ENCODE measurements at regions not wholly inside any gene's neighbourhood (a gene's known extent, or its start where the extent isn't known, plus 50 kb on each side); places are given as distances from the start of the nearest gene placed in this dataset.

- no peaks in the 10 kb centered on the region for H3K36me3 ChIP-seq (ENCODE audit: low read depth)
- no peak overlapping the region for H3K9ac ChIP-seq
- H3F3A ChIP-seq (ENCODE audit: insufficient read depth): no peaks in the 10 kb centered on the region
- no peak overlapping the region for H3K4me3 ChIP-seq
- H3K27me3 ChIP-seq (replicated peaks; ENCODE audit: insufficient read depth): no peaks in the 10 kb centered on the region
- no peaks in the 10 kb centered on the region for H4K20me1 ChIP-seq (ENCODE audit: insufficient read depth)
- TF ChIP-seq EZH2phosphoT487 (IDR thresholded peaks at IDR 0.05; ENCODE audit: insufficient read depth, low read depth): no peak
- TF ChIP-seq EZH2 (IDR thresholded peaks at IDR 0.05; ENCODE audit: insufficient read depth, poor library complexity, severe bottlenecking): no peak
- no peaks in the 10 kb centered on the region for H3K9me2 ChIP-seq (ENCODE audit: insufficient read depth)
- no peak overlapping the region for H2AFZ ChIP-seq
- in situ Hi-C loops (cut with MboI): no loop called here
- no peaks in the 10 kb centered on the region for H3K4me1 ChIP-seq (ENCODE audit: insufficient read depth)
- no peaks in the 10 kb centered on the region for H3K9me3 ChIP-seq (ENCODE audit: low read depth)
- H3K4me2 ChIP-seq (ENCODE audit: unreplicated experiment): no peak overlapping the region
- H3K79me2 ChIP-seq (ENCODE audit: insufficient read depth): no peaks in the 10 kb centered on the region
- WGBS, 2 experiments (ENCODE audit: low coverage in 1 of 2, low lambda C conversion rate in 2 of 2, missing lambda C conversion rate in 2 of 2): 40 to 46% methylated on average over 3 of the region's 3 CpGs
- DNase-seq: no peak
- H3K27ac ChIP-seq: no peak overlapping the region
These were observed 353.9 kb upstream of the RARB start for GRCh38 chr3:25074149-25074548.

- Histone ChIP-seq H3K4me1 (ENCODE audit: insufficient read depth) (no peaks in the 10 kb centered on the region), H3F3A (ENCODE audit: insufficient read depth) (no peaks in the 10 kb centered on the region), H3K79me2 (ENCODE audit: insufficient read depth) (no peaks in the 10 kb centered on the region), H3K4me2 (ENCODE audit: unreplicated experiment) (no peak overlapping the region), H3K9me3 (ENCODE audit: low read depth) (no peaks in the 10 kb centered on the region), H3K27ac (no peak overlapping the region), H3K9me2 (ENCODE audit: insufficient read depth) (no peaks in the 10 kb centered on the region), H3K4me3 (no peak overlapping the region), H4K20me1 (ENCODE audit: insufficient read depth) (no peaks in the 10 kb centered on the region), H3K36me3 (ENCODE audit: low read depth) (no peaks in the 10 kb centered on the region), H2AFZ (no peak overlapping the region), H3K9ac (no peak overlapping the region), H3K27me3 (replicated peaks; ENCODE audit: insufficient read depth) (no peaks in the 10 kb centered on the region)
- TF ChIP-seq EZH2phosphoT487 (IDR thresholded peaks at IDR 0.05; ENCODE audit: insufficient read depth, low read depth) (no peak), EZH2 (IDR thresholded peaks at IDR 0.05; ENCODE audit: insufficient read depth, poor library complexity, severe bottlenecking) (no peak)
- WGBS, 2 experiments (ENCODE audit: low coverage in 1 of 2, low lambda C conversion rate in 2 of 2, missing lambda C conversion rate in 2 of 2): 36 to 43% methylated on average over 1 of the region's 1 CpG
- no peak for DNase-seq
- in situ Hi-C loops (cut with MboI): no loop called here
These were observed 347.6 kb upstream of the RARB start for GRCh38 chr3:25080461-25080860.

- Histone ChIP-seq H3K4me3 (no peak overlapping the region), H4K20me1 (ENCODE audit: insufficient read depth) (no peaks in the 10 kb centered on the region), H2AFZ (no peak overlapping the region), H3F3A (ENCODE audit: insufficient read depth) (no peaks in the 10 kb centered on the region), H3K27me3 (replicated peaks; ENCODE audit: insufficient read depth) (no peaks in the 10 kb centered on the region), H3K4me2 (ENCODE audit: unreplicated experiment) (no peak overlapping the region), H3K4me1 (ENCODE audit: insufficient read depth) (no peaks in the 10 kb centered on the region), H3K9me3 (ENCODE audit: low read depth) (no peaks in the 10 kb centered on the region), H3K36me3 (ENCODE audit: low read depth) (no peaks in the 10 kb centered on the region), H3K79me2 (ENCODE audit: insufficient read depth) (no peaks in the 10 kb centered on the region), H3K27ac (no peak overlapping the region), H3K9ac (no peak overlapping the region), H3K9me2 (ENCODE audit: insufficient read depth) (no peaks in the 10 kb centered on the region)
- 21 to 25% methylated on average over 1 of the region's 1 CpG for WGBS, 2 experiments (ENCODE audit: low coverage in 1 of 2, low lambda C conversion rate in 2 of 2, missing lambda C conversion rate in 2 of 2)
- DNase-seq: no peak
- in situ Hi-C loops (cut with MboI): no loop called here
- TF ChIP-seq EZH2 (IDR thresholded peaks at IDR 0.05; ENCODE audit: insufficient read depth, poor library complexity, severe bottlenecking) (no peak), EZH2phosphoT487 (IDR thresholded peaks at IDR 0.05; ENCODE audit: insufficient read depth, low read depth) (no peak)
These were observed 344.0 kb upstream of the RARB start for GRCh38 chr3:25084016-25084415.

- TF ChIP-seq EZH2phosphoT487 (IDR thresholded peaks at IDR 0.05; ENCODE audit: insufficient read depth, low read depth) (no peak), EZH2 (IDR thresholded peaks at IDR 0.05; ENCODE audit: insufficient read depth, poor library complexity, severe bottlenecking) (no peak)
- Histone ChIP-seq H3K4me1 (ENCODE audit: insufficient read depth) (no peaks in the 10 kb centered on the region), H3K36me3 (ENCODE audit: low read depth) (no peaks in the 10 kb centered on the region), H3K27ac (no peak overlapping the region), H3K27me3 (replicated peaks; ENCODE audit: insufficient read depth) (no peaks in the 10 kb centered on the region), H3K9me3 (ENCODE audit: low read depth) (no peaks in the 10 kb centered on the region), H3K9me2 (ENCODE audit: insufficient read depth) (no peaks in the 10 kb centered on the region), H4K20me1 (ENCODE audit: insufficient read depth) (no peaks in the 10 kb centered on the region), H3K4me3 (no peak overlapping the region), H3K79me2 (ENCODE audit: insufficient read depth) (no peaks in the 10 kb centered on the region), H2AFZ (no peak overlapping the region), H3K9ac (no peak overlapping the region), H3F3A (ENCODE audit: insufficient read depth) (no peaks in the 10 kb centered on the region), H3K4me2 (ENCODE audit: unreplicated experiment) (no peak overlapping the region)
- in situ Hi-C loops (cut with MboI): no loop called here
- 24 to 25% methylated on average over 3 of the region's 3 CpGs for WGBS, 2 experiments (ENCODE audit: low coverage in 1 of 2, low lambda C conversion rate in 2 of 2, missing lambda C conversion rate in 2 of 2)
- DNase-seq: no peak
These were observed 341.3 kb upstream of the RARB start for GRCh38 chr3:25086721-25087120.

GRCh38 chr3:25088284-25088683 lies 339.8 kb upstream of the RARB start:
- H3K4me2 ChIP-seq (ENCODE audit: unreplicated experiment): no peak overlapping the region
- in situ Hi-C loops (cut with MboI): no loop called here
- no peaks in the 10 kb centered on the region for H3K36me3 ChIP-seq (ENCODE audit: low read depth)
- no peak overlapping the region for H3K4me3 ChIP-seq
- no peaks in the 10 kb centered on the region for H3K9me2 ChIP-seq (ENCODE audit: insufficient read depth)
- DNase-seq: no peak
- WGBS, 2 experiments (ENCODE audit: low coverage in 1 of 2, low lambda C conversion rate in 2 of 2, missing lambda C conversion rate in 2 of 2): 59 to 70% methylated on average over 5 of the region's 5 CpGs
- H4K20me1 ChIP-seq (ENCODE audit: insufficient read depth): no peaks in the 10 kb centered on the region
- H3K27me3 ChIP-seq (replicated peaks; ENCODE audit: insufficient read depth): no peaks in the 10 kb centered on the region
- no peak overlapping the region for H2AFZ ChIP-seq
- no peaks in the 10 kb centered on the region for H3K4me1 ChIP-seq (ENCODE audit: insufficient read depth)
- H3K27ac ChIP-seq: no peak overlapping the region
- no peaks in the 10 kb centered on the region for H3K9me3 ChIP-seq (ENCODE audit: low read depth)
- H3F3A ChIP-seq (ENCODE audit: insufficient read depth): no peaks in the 10 kb centered on the region
- no peak overlapping the region for H3K9ac ChIP-seq
- TF ChIP-seq EZH2phosphoT487 (IDR thresholded peaks at IDR 0.05; ENCODE audit: insufficient read depth, low read depth): no peak
- TF ChIP-seq EZH2 (IDR thresholded peaks at IDR 0.05; ENCODE audit: insufficient read depth, poor library complexity, severe bottlenecking): no peak
- H3K79me2 ChIP-seq (ENCODE audit: insufficient read depth): no peaks in the 10 kb centered on the region

Data from GM23248 (cell line).